ENCODE measurements at regions not wholly inside any gene's neighbourhood (a gene's known extent, or its start where the extent isn't known, plus 50 kb on each side); places are given as distances from the start of the nearest gene placed in this dataset.

GRCh38 chr11:93074352-93074751 is 104.9 kb downstream of the MTNR1B start:
- Histone ChIP-seq H3K9ac (ENCODE audit: extremely low read depth, insufficient read length, low read length) (no peak overlapping the region), H3K14ac (ENCODE audit: insufficient read depth, low read length) (no peak overlapping the region), H3K4ac (ENCODE audit: low read depth, low read length) (no peak overlapping the region), H4K5ac (ENCODE audit: insufficient read length, low read depth, low read length) (no peak overlapping the region), H2BK12ac (ENCODE audit: insufficient read length, low read depth, low read length) (peak overlapping the region; percentile 3), H2BK15ac (ENCODE audit: low read depth, low read length) (no peak overlapping the region), H3T11ph (ENCODE audit: low read length) (no peak overlapping the region), H3K23me2 (ENCODE audit: insufficient read length, low read depth, low read length, poor library complexity, severe bottlenecking) (no peaks in the 10 kb centered on the region), H4K8ac (replicated peaks; ENCODE audit: insufficient read length, low read depth, low read length) (no peak overlapping the region), H3K18ac (ENCODE audit: insufficient read length, low read depth, low read length) (no peak overlapping the region), H2AK5ac (ENCODE audit: insufficient read length, low read length) (no peak overlapping the region), H3K27me3 (ENCODE audit: insufficient read depth, low read length) (no peaks in the 10 kb centered on the region), H3K79me2 (ENCODE audit: insufficient read depth, low read length) (no peaks in the 10 kb centered on the region), H2BK5ac (ENCODE audit: insufficient read length, low read length) (no peak overlapping the region), H4K91ac (ENCODE audit: insufficient read length, low read depth, low read length) (no peak overlapping the region), H2AFZ (ENCODE audit: low read length) (no peak overlapping the region), H4K20me1 (ENCODE audit: control insufficient read depth, insufficient read depth, insufficient read length) (no peaks in the 10 kb centered on the region), H3K4me1 (ENCODE audit: insufficient read depth, low read length) (peaks cover 11% of the 10 kb centered on the region), H2BK120ac (ENCODE audit: low read depth, low read length, poor library complexity, severe bottlenecking) (no peak overlapping the region), H2BK20ac (ENCODE audit: low read depth, low read length, poor library complexity, severe bottlenecking) (no peak overlapping the region), H3K9me3 (ENCODE audit: control insufficient read depth, low read depth, low read length) (no peaks in the 10 kb centered on the region), H3K79me1 (ENCODE audit: insufficient read depth, low read depth, low read length, poor library complexity, severe bottlenecking) (no peaks in the 10 kb centered on the region), H3K4me2 (ENCODE audit: insufficient read depth, insufficient read length, low read length) (no peak overlapping the region), H3K23ac (ENCODE audit: insufficient read length, low read depth, low read length) (no peak overlapping the region), H3K56ac (ENCODE audit: insufficient read length, low read depth, low read length) (no peak overlapping the region), H3K27ac (ENCODE audit: insufficient read length, low read depth, low read length) (peak overlapping the region; percentile 83)
- Mint-ChIP-seq H3K27ac (peak overlapping the region in 2 of 3 experiments; percentile 93 to 97; a peak in 4 of 7 replicates), H3K9me3 (peaks cover 9 to 11% of the 10 kb centered on the region in 2 experiments), H3K27me3 (ENCODE audit: low read depth) (no peaks in the 10 kb centered on the region), H3K4me1 (peaks cover 44 to 57% of the 10 kb centered on the region in 2 experiments), H3K36me3 (ENCODE audit: insufficient read depth in 1 of 3, low read depth in 3 of 3) (peaks cover 0 to 27% (median 9%) of the 10 kb centered on the region in 3 experiments; a peak in 5 of 7 replicates), H3K4me3 (no peak overlapping the region)
- no peak for TF ChIP-seq CTCF (conservative IDR thresholded peaks at IDR 0.05)
- DNase-seq, result no peak
- no CpG with 5 or more reads among the region's 10 CpGs for WGBS (ENCODE audit: extremely low coverage, insufficient read length, low lambda C conversion rate)
